Right lobe of liver (tissue), 6 donors: ENCODE measurements at regions not wholly inside any gene's neighbourhood (a gene's known extent, or its start where the extent isn't known, plus 50 kb on each side); places are given as distances from the start of the nearest gene placed in this dataset.

Experiments
- ATAC-seq, 4 donors: fragments of 200-7000 bp; cut with Tn5 transposase; one replicate each; pipeline ENCODE4 v1.9.1; 2020; ENCODE audit warnings: mild to moderate bottlenecking in 4 of 4, moderate library complexity in 4 of 4
- DNase-seq, 3 donors: peaks; one replicate each; pipeline ENCODE4 v3.0.0-alpha.2; 2020
- H3K27ac ChIP-seq, 3 donors: fragments of 200-600 bp; one replicate each; pipeline ENCODE4 v1.8.0; 2022
- H3K27me3 ChIP-seq, 2 donors: fragments of 200-600 bp; one replicate each; pipeline ENCODE4 v1.8.0; 2022
- H3K36me3 ChIP-seq, 4 donors: fragments of 200-600 bp; sonication (generic) in 1 of 4; one replicate each; pipeline versions ENCODE4 v1.5.1 to v1.8.0; 2017 to 2022; ENCODE audit warnings: control low read depth in 1 of 4
- H3K4me1 ChIP-seq, 4 donors: fragments of 200-600 bp; sonication (generic) in 1 of 4; one replicate each; pipeline versions ENCODE4 v1.5.1 to v1.8.0; 2017 to 2022; ENCODE audit warnings: control low read depth in 1 of 4
- H3K4me3 ChIP-seq, 3 donors: fragments of 200-600 bp; one replicate each; pipeline ENCODE4 v1.8.0; 2022
- H3K9me3 ChIP-seq, 4 donors: fragments of 200-600 bp; sonication (generic) in 1 of 4; one replicate each; pipeline versions ENCODE4 v1.5.1 to v1.8.0; 2017 to 2022; ENCODE audit warnings: control low read depth in 1 of 4
- POLR2A ChIP-seq: fragments of 450-650 bp; IDR thresholded peaks from one replicate; pipeline ENCODE4 v1.6.1; 2017; ENCODE audit warnings: antibody characterized with exemption, mild to moderate bottlenecking
- WGBS: methylation state at CpG from one replicate; pipeline ENCODE4 v1.1.6; 2018; ENCODE audit warnings: low coverage, low lambda C conversion rate; ENCODE audit not compliant: insufficient coverage; ENCODE audit errors: missing lambda C conversion rate; 5-methylcytosine and 5-hydroxymethylcytosine counted together
- intact Hi-C, 2 donors: fragments of 100-400 bp; cut with DNase I; formaldehyde crosslinking; loops; one replicate each; pipeline versions ENCODE4 v1.11.2 to v1.14.1; 2022
- TF ChIP-seq, protein P1 (sequence below), 4 donors: fragments of 200-600 bp in 3 of 4; fragments of 450-650 bp in 1 of 4; IDR thresholded peaks; one replicate each; pipeline versions ENCODE4 v1.5.1 to v1.8.0; 2016 to 2022; ENCODE audit warnings: antibody characterized with exemption in 4 of 4, mild to moderate bottlenecking in 2 of 4
- donor health status: DM: no; HTN: yes; CAD: no.
- donor health status: DM: no; HTN: no; CAD: no.
- donor health status: DM: no; HTN: no; CAD: no.
- donor health status: DM: no; HTN: yes; CAD: no.
- donor health status: DM: no; HTN: yes; CAD: no.

GRCh38 chr13:68834375-68834774 is 1273.3 kb upstream of the ATXN8OS start:
- Histone ChIP-seq H3K9me3 (no peaks in the 10 kb centered on the region), H3K4me3 (no peak overlapping the region), H3K36me3 (no peaks in the 10 kb centered on the region), H3K27ac (no peak overlapping the region), H3K27me3 (no peaks in the 10 kb centered on the region), H3K4me1 (no peaks in the 10 kb centered on the region)
- ATAC-seq: no peak
- intact Hi-C loops: no loop called here
- TF ChIP-seq POLR2A: no peak
- TF ChIP-seq, protein P1, sequence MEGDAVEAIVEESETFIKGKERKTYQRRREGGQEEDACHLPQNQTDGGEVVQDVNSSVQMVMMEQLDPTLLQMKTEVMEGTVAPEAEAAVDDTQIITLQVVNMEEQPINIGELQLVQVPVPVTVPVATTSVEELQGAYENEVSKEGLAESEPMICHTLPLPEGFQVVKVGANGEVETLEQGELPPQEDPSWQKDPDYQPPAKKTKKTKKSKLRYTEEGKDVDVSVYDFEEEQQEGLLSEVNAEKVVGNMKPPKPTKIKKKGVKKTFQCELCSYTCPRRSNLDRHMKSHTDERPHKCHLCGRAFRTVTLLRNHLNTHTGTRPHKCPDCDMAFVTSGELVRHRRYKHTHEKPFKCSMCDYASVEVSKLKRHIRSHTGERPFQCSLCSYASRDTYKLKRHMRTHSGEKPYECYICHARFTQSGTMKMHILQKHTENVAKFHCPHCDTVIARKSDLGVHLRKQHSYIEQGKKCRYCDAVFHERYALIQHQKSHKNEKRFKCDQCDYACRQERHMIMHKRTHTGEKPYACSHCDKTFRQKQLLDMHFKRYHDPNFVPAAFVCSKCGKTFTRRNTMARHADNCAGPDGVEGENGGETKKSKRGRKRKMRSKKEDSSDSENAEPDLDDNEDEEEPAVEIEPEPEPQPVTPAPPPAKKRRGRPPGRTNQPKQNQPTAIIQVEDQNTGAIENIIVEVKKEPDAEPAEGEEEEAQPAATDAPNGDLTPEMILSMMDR (IDR thresholded peaks at IDR 0.05): no peak
- DNase-seq: no peak

DNA sequence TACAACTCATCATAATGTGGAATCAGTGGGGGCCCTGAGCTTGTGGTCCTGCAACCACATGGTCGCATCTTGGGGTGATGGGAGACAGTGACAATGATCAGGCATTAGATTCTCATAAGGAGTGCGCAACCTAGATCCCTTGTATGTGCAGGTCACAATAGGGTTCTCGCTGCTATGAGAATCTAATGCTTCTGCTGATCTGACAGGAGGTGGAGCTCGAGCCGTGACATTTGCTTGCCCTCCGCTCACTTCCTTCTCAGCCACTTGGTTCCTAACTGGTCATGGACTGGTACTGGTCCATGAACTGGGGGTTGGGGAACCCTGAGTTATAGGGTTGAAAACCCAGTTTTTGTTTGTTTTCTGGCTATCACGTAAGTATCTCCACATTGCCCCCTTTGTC is 1290.9 kb upstream of the ATXN8OS start:
- ATAC-seq: no peak
- TF ChIP-seq, protein P1 (IDR thresholded peaks at IDR 0.05): no peak
- TF ChIP-seq POLR2A: no peak
- Histone ChIP-seq H3K4me3 (no peak overlapping the region), H3K27ac (no peak overlapping the region), H3K9me3 (no peaks in the 10 kb centered on the region), H3K4me1 (no peaks in the 10 kb centered on the region), H3K27me3 (no peaks in the 10 kb centered on the region), H3K36me3 (no peaks in the 10 kb centered on the region)
- DNase-seq: no peak
- 82% methylated on average over 1 of the region's 7 CpGs for WGBS
- intact Hi-C loops: no loop called here

DNA sequence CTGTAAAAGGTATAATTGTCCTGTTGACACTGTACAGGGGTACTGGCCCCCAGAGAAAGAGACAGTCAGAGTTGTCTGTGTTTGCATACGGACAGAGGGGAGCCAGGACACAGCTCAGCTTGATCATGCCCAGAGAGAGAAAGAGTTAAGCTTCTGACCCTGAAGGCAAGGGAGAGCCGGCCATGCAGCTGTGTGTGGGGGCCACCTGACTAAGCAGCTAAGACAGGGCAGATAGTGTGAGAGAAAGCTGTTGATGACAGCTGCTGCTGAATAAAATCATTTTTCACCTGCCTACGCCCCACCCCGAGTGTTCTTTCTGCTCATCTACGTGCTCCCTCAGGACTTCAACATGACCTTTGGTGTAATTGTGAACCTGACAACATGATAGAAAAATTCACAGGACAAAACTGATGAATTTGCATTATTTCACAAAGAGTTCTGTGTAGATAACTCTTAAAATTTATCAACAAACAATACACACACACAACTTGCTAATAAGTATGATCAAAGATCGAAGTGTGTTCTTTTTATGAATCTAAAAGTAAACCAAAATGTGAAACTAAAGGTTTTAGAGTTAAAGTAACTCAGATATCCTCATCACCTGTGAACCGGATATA is 1294.3 kb upstream of the ATXN8OS start:
- DNase-seq (no peak), ATAC-seq (no peak)

DNA sequence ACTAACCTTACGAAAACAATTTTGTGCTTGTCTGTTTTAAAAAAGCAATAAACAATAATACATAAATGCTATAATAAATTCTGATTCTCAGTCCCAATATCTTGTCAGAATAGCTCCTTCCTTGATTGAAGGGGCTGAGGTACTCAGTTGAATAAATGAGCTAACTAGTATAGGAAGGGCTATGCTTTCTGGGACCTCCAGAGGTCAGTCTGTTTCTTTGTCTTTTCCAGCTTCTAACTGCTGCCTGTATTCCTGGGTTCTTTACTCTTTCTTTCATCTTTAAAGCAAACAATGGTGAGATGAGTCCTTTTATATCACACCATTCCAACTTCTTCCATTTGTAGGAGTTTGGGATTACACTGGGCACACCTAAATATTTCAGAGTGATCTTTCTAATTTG is 1297.0 kb upstream of the ATXN8OS start:
- WGBS: 0% methylated on average over 1 of the region's 1 CpG
- no peaks in the 10 kb centered on the region for H3K9me3 ChIP-seq
- no peaks in the 10 kb centered on the region for H3K27me3 ChIP-seq
- no peak for DNase-seq
- no peak for ATAC-seq
- no peaks in the 10 kb centered on the region for H3K4me1 ChIP-seq
- no peaks in the 10 kb centered on the region for H3K36me3 ChIP-seq
- intact Hi-C loops: no loop called here
- no peak overlapping the region for H3K4me3 ChIP-seq
- TF ChIP-seq, protein P1 (IDR thresholded peaks at IDR 0.05): no peak
- TF ChIP-seq POLR2A: no peak
- no peak overlapping the region for H3K27ac ChIP-seq

More for the DNA sequence above, 1294.3 kb upstream of the ATXN8OS start:
- Histone ChIP-seq H3K27ac (no peak overlapping the region), H3K36me3 (no peaks in the 10 kb centered on the region), H3K4me1 (no peaks in the 10 kb centered on the region), H3K9me3 (no peaks in the 10 kb centered on the region), H3K4me3 (no peak overlapping the region), H3K27me3 (no peaks in the 10 kb centered on the region)
- WGBS: 40% methylated on average over 6 of the region's 7 CpGs
- intact Hi-C loops: no loop called here
- TF ChIP-seq POLR2A: no peak
- TF ChIP-seq, protein P1 (IDR thresholded peaks at IDR 0.05): no peak

DNA sequence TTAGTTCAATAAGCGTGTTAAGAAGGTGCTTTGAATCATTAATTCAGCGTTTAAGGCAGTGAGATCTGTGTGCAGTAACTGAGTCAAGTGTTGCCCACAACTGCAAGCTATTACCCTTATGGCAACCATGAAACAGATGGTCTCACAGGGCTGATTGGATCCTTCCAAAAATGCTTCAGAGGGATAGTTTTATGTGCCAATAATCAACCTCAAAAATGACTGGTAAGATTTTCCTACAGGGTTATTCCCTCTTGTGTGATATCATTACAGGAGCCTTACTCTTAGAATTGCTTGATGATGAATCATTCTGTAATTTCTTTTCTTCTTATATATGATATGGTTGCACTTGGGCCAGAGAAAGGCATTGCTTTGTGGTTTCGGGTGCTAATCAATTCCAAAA is 1299.2 kb upstream of the ATXN8OS start:
- 71% methylated on average over 3 of the region's 3 CpGs for WGBS
- no peak for TF ChIP-seq POLR2A
- TF ChIP-seq, protein P1 (IDR thresholded peaks at IDR 0.05): no peak

More for the DNA sequence above, 1299.2 kb upstream of the ATXN8OS start:
- no peaks in the 10 kb centered on the region for H3K4me1 ChIP-seq
- no peaks in the 10 kb centered on the region for H3K27me3 ChIP-seq
- no peaks in the 10 kb centered on the region for H3K36me3 ChIP-seq
- no peak overlapping the region for H3K4me3 ChIP-seq
- H3K27ac ChIP-seq: no peak overlapping the region
- no peak for ATAC-seq
- no peaks in the 10 kb centered on the region for H3K9me3 ChIP-seq
- no peak for DNase-seq
- intact Hi-C loops: no loop called here
